WERI-Rb-1 (cell line): ENCODE measurements at regions not wholly inside any gene's neighbourhood (a gene's known extent, or its start where the extent isn't known, plus 50 kb on each side); places are given as distances from the start of the nearest gene placed in this dataset.
"Not testable (repeated sequence)": the region's sequence is repeated elsewhere in the genome, so short reads cannot be mapped to it uniquely, and the experiment has no call there.

Source experiments
- DNase-seq: peaks from one replicate; pipeline ENCODE4 v3.0.0-alpha.2; 2020
- H3K27ac ChIP-seq: fragments of 250-450 bp; sonication (Bioruptor Pico); 2 replicates; pipeline ENCODE4 v1.5.1; 2020; ENCODE audit warnings: mild to moderate bottlenecking, moderate library complexity
- H3K27me3 ChIP-seq: fragments of 250-450 bp; sonication (Bioruptor Pico); 2 replicates; pipeline ENCODE4 v1.5.1; 2021; ENCODE audit warnings: mild to moderate bottlenecking, low read depth, moderate library complexity; ENCODE audit not compliant: insufficient read depth, severe bottlenecking
- H3K36me3 ChIP-seq: fragments of 250-450 bp; sonication (Bioruptor Pico); 2 replicates; pipeline ENCODE4 v1.5.1; 2020; ENCODE audit warnings: mild to moderate bottlenecking, moderate library complexity
- H3K4me3 ChIP-seq: 2 replicates; pipeline ENCODE4 v1.5.1; 2011; ENCODE audit warnings: low read depth, mild to moderate bottlenecking, control low read depth, low read length
- H3K9me3 ChIP-seq: fragments of 250-450 bp; sonication (Bioruptor Pico); 2 replicates; pipeline ENCODE4 v1.5.1; 2021; ENCODE audit warnings: mild to moderate bottlenecking, moderate library complexity; ENCODE audit not compliant: severe bottlenecking
- TF ChIP-seq, protein P1 (sequence below): IDR thresholded peaks from 2 replicates; pipeline ENCODE4 v1.5.1; 2011; ENCODE audit warnings: low read depth, mild to moderate bottlenecking, control low read depth, inconsistent platforms, low read length

DNA sequence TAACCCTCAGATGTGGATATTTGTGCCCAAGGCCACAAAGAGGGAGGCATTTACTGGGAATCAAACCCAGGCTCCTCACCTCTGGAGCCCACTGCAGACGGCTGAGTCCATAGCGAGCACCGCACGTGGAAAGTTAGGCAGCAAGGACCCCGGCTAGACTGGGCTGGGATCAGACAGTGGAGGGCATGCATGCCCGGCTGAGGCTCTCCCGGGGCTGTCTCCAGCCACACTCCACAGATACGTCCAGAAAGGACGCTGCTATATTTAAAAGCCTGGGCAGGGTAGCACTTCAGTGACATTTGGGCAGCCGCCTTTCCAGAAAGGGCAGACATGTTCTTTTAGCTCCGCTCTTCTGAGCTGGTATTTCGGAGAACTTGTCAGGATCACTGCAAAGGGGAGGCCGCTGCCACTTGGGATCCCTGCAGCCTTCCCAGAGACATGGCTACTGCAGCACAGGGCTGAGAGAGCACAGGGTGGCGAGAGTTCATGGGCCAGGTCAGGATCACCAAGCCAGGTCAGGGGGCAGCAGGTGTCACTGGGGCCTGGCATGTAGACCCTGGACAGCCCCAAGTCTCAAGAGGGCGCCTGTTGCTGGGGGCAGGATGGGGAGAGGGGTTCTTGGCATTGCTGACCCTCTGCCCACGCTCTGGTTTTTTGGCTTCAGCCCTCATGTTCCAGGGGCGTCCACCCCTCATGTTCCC, 121.7 kb downstream of the PHETA1 start:
- H3K9me3 ChIP-seq, result no peaks in the 10 kb centered on the region
- DNase-seq, result no peak
- TF ChIP-seq, protein P1, sequence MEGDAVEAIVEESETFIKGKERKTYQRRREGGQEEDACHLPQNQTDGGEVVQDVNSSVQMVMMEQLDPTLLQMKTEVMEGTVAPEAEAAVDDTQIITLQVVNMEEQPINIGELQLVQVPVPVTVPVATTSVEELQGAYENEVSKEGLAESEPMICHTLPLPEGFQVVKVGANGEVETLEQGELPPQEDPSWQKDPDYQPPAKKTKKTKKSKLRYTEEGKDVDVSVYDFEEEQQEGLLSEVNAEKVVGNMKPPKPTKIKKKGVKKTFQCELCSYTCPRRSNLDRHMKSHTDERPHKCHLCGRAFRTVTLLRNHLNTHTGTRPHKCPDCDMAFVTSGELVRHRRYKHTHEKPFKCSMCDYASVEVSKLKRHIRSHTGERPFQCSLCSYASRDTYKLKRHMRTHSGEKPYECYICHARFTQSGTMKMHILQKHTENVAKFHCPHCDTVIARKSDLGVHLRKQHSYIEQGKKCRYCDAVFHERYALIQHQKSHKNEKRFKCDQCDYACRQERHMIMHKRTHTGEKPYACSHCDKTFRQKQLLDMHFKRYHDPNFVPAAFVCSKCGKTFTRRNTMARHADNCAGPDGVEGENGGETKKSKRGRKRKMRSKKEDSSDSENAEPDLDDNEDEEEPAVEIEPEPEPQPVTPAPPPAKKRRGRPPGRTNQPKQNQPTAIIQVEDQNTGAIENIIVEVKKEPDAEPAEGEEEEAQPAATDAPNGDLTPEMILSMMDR, result no peak
- no peaks in the 10 kb centered on the region for H3K27me3 ChIP-seq
- H3K4me3 ChIP-seq, result no peak overlapping the region
- H3K27ac ChIP-seq, result no peak overlapping the region
- no peaks in the 10 kb centered on the region for H3K36me3 ChIP-seq

DNA sequence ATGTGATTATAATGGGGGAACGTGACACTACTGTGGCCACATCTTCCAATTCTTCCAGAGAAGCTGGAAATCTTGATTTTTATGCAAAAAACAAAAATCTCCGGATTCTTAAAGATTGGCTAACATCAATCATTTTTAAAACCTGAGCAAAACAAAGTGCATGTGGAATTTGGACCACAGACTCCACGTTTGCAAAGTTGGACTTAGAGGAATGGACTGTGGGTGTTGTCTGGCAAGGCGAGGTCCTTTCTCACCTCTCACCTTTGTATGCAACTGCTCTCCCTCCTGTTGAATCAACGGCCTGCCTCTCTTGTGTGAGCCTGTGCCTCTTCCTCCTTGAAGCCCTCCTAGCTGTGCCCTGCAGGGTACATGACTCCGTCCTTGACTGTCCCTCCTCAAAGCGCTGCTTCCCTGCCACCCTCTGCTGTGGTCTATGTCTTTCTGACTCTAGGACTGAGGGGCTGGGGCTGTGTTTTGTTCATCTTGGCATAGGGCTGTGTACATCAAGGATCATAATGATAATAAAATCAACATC, 122.4 kb downstream of the PHETA1 start:
- no peak overlapping the region for H3K27ac ChIP-seq
- no peaks in the 10 kb centered on the region for H3K36me3 ChIP-seq
- TF ChIP-seq, protein P1, result no peak
- DNase-seq, result no peak
- no peaks in the 10 kb centered on the region for H3K27me3 ChIP-seq
- H3K9me3 ChIP-seq, result no peaks in the 10 kb centered on the region
- H3K4me3 ChIP-seq, result no peak overlapping the region

DNA sequence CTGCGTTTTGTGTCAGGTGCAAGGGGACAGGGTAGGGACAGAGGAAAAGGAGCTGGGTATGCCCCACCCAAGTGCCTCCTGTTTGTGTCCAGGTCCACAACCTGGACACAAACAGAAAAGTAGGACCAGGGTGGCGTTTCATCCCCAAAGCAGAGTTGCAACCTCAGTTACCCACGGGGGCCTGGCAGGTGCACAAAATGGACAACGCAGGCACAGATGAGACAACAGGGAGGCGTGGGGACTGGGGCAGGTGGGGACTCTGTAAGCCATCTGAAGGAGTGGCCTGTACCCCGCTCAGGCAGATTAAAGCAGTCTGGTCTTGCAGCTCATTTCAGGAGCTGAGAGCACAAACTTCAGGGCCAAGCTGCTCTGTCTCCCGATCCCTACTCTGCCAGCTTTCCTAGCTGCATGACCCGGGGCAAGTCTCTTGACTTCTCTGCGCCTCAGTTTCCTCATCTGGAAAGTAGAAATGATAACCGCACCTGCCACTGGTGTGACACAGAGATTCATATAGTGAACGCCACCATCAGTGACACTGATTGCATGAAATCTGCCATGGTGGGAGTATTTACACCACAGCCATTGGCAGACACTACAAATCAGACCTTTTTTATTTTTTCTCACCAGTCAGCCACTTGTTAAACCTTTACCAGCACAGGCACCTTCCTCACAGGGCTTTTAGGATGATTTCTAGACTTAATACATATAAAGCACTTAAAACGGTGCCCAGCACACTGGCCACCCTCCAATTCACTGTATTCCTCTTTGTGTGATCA, 123.0 kb downstream of the PHETA1 start:
- Histone ChIP-seq H3K36me3 (no peaks in the 10 kb centered on the region), H3K4me3 (no peak overlapping the region), H3K27me3 (no peaks in the 10 kb centered on the region), H3K9me3 (no peaks in the 10 kb centered on the region), H3K27ac (no peak overlapping the region)
- TF ChIP-seq, protein P1, result no peak
- no peak for DNase-seq

DNA sequence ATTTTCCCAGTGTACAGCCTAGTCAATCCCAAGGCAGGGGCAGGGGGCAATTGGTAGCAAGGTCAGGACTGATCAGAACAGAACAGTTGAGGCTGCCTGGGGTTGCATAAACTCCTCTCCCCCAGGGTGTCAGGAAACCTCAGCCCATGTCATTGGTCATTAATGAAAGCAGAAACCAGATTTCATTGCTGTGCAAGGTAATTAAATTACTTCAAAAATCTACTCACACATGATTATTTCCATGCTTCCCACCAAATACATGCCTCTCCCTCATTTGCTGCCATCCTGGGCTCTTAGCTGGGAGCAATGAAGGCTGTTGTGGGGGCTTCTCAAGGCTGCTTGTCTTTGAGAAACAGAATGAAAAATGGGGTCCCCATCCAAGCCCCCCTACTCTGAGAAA, 124.2 kb downstream of the PHETA1 start:
- TF ChIP-seq, protein P1, result no peak
- H3K36me3 ChIP-seq, result no peaks in the 10 kb centered on the region
- no peak for DNase-seq
- H3K4me3 ChIP-seq, result no peak overlapping the region
- H3K9me3 ChIP-seq, result no peaks in the 10 kb centered on the region
- H3K27me3 ChIP-seq, result no peaks in the 10 kb centered on the region
- no peak overlapping the region for H3K27ac ChIP-seq

DNA sequence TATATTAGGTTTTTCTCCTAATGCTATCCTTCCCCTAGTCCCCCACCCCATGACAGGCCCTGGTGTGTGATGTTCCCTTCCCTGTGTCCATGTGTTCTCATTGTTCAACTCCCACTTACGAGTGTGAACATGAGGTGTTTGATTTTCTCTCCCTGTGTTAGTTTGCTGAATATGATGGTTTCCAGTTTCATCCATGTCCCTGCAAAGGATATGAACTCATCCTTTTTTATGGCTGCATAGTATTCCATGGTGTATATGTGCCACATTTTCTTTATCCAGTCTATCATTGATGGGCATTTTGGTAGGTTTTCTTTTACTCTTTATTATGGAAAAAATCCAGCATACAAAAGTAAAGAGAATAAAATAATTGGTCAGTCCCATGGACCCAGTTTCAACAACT, 126.1 kb downstream of the PHETA1 start:
- DNase-seq, H3K36me3 ChIP-seq, H3K27me3 ChIP-seq, H3K9me3 ChIP-seq, H3K27ac ChIP-seq, H3K4me3 ChIP-seq: not testable (repeated sequence)

DNA sequence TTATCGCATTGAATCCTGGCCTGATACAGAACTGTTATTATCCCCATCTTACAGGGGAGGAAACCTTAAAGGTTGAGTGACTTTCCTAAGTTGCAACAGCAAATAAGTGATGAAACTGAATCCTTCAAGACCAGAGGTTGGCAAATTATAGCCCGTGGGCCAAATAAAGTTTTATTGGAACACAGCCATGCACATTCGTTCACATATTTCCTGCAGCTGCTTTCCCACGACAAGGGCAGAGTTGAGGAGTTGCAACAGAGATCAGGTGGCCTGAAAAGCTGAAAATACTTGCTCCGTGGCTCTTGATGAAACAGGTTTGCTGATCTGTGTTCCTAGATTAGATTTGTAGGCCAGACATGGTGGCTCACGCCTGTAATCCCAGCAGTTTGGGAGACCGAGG, 126.7 kb downstream of the PHETA1 start:
- TF ChIP-seq, protein P1, result no peak
- DNase-seq, result no peak

More for the DNA sequence above, 126.7 kb downstream of the PHETA1 start:
- Histone ChIP-seq H3K27ac (no peak overlapping the region), H3K36me3 (no peaks in the 10 kb centered on the region), H3K27me3 (no peaks in the 10 kb centered on the region), H3K4me3 (no peak overlapping the region), H3K9me3 (no peaks in the 10 kb centered on the region)
